ENCODE measurements at regions not wholly inside any gene's neighbourhood (a gene's known extent, or its start where the extent isn't known, plus 50 kb on each side); places are given as distances from the start of the nearest gene placed in this dataset.

GRCh38 chr17:34076743-34077631, 178.1 kb upstream of the CCL2 start (continued):
- TF ChIP-seq AHDC1 (CRISPR knock-in tag; IDR thresholded peaks at IDR 0.05; ENCODE audit: borderline replicate concordance) (no peak), ZNF24 (IDR thresholded peaks at IDR 0.05) (no peak), REST (IDR thresholded peaks at IDR 0.05; ENCODE audit: borderline replicate concordance in 1 of 2, low read depth in 1 of 2, low read length in 2 of 2) (no peak), ZNF296 (CRISPR knock-in tag; conservative IDR thresholded peaks at IDR 0.05) (no peak)

Data from HepG2 (cell line).